Renal cortical epithelial cell (primary cell): ENCODE measurements at regions not wholly inside any gene's neighbourhood (a gene's known extent, or its start where the extent isn't known, plus 50 kb on each side); places are given as distances from the start of the nearest gene placed in this dataset.
"Not testable (repeated sequence)": the region's sequence is repeated elsewhere in the genome, so short reads cannot be mapped to it uniquely, and the experiment has no call there.

ENCODE experiments used
- DNase-seq: peaks from one replicate; pipeline ENCODE4 v3.0.0-alpha.2; 2011; ENCODE audit warnings: low read depth

DNA sequence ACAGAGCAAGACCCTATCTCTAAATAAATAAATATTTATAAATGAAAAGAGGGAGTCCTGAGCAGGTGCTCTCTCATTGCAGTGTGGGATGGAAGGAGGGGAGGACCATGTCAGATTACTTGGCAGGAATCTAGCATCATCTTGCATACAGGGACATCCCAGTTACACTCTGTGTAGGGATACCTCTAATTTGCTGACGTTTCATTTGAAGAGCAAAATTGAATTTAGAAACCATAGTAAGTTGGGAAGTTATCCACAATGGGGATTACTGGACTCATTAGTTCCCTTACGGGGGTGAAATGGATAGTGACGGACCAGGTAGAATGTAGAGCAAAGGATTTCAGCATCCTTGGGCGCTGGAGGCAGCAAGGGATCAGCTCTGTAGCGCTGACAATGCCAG, 52.1 kb downstream of the ARHGEF18 start:
- DNase-seq, result no peak

DNA sequence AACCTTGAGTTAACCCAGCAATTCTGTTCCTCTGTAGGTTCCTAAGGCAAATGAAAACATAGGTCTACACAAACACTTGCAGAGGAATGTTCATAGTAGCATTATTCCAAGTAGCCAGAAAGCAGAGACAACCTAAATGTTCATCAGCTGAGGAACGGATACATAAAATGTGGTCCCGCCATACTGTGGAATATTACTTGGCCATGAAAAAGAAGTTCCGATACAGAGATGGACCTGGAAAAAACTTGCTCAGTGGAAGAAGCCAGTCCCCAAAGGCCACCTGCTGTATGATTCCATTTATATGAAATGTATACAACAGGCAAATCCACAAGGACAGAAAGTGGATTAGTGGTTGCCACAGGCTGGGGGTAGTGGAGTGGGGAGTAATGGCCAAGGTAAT, 53.0 kb downstream of the ARHGEF18 start:
- DNase-seq, result no peak

DNA sequence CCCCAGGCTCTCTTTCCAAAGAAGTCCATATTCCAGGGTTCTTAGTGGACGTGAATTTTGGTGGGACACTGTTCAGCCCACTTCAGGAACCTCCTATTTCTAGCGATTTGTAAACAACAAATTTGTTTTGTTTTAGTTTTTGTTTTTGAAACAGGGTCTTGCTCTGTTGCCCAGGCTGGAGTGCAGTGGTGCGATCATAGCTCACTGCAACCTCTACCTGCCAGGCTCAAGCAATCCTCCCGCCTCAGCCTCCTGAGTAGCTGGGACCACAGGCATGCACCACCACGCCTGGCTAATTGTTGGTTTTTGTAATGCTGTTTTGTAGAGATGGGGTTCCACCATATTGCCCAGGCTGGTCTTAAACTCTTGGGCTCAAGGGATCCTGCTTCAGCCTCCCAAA, 56.7 kb downstream of the ARHGEF18 start:
- not testable (repeated sequence) for DNase-seq

GRCh38 chr19:7408251-7408650, 59.5 kb downstream of the ARHGEF18 start:
- no peak for DNase-seq

DNA sequence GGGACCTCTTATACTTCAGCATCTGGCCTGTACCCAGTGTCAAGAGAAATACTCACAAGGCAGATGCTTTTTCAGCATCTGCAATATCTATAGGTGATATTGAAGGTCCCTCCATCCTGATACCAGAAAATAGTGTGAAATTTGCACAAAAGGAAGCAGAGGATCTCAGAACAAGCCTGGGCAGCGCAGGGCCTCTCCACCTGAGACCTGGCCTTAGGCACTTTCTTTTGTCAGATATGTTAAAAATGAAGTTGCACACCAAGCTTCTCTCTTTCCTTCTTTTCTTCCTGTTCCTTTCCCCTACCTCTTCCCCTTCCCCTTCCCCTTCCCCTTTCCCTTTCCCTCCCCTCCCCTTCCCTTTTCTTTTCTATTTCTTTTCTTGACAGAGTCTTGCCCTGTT, 62.2 kb downstream of the ARHGEF18 start:
- DNase-seq, result no peak

GRCh38 chr19:7413629-7414028, 64.9 kb downstream of the ARHGEF18 start:
- no peak for DNase-seq

DNA sequence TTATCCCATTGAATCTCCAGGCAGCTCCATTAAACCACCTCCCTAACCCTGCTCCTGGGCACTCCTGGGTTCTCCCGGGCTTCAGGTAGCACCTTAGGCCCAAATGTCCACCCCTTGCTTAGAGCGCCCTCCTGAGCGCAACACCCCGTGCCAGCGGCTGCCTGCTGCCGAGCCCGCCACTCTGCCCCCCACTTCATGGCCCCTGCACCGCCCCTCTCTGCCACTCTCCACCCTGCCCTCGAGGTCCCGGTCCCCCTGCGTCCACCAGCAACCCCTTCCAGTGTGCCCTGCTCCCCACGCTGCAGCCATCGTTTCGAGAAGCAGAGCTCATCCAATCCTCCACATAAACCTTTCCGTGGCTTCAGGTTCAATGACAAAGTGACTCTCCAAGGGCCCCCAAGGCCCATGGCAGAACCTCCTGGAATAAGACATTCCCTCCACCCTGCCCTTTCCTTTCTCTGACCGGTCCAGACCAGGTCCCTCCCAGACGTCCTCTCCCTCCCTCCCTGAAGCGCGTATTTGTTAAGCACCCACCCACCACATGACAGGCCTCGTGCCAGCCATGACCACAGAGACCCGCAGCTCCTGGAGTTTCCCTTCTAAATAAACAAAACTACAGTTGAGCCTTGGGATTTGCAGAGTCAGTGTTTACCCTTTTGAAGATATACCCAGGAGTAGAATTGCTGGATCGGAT, 66.6 kb downstream of the ARHGEF18 start:
- DNase-seq, result peak; percentile 76

GRCh38 chr19:7415857-7416371, 67.2 kb downstream of the ARHGEF18 start:
- no peak for DNase-seq

GRCh38 chr19:7417671-7418324, 69.1 kb downstream of the ARHGEF18 start:
- DNase-seq, result peak; percentile 63

DNA sequence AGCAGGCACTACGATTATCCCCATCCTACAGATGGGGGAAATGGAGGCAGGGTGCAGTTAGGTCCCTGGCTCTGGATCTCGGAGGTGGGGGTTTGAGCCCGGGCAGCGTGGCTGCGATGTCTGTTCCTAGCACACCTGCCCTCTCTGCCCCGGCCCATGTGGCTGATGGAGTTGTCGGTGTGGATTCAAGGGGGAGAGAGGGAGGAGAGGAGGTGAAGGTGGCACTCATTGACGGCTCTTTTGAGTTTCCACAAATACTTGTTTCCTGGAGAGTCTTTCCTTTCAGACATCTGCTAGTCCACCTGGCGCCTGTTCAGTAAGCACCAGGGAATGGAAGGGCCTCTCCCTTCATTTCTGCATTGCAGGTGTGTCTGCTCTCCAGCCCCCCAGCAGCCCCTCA, 69.9 kb downstream of the ARHGEF18 start:
- DNase-seq, result no peak

DNA sequence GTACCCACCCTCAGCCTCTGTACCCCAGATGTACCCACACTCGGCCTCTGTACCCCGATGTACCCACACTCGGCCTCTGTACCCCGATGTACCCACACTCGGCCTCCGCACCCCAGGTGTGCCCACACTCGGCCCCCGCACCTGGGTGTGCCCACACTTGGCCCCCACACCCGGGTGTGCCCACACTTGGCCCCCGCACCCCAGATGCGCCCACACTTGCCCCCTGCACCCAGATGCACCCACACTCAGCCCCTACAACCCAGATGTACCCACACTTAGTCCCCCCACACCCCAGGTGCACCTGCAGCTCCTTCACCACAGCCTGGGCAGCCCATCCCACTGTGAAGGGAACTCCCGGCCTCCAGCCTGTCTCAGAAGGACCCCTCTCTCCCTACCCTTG, 69.7 kb downstream of the PEX11G start:
- no peak for DNase-seq

GRCh38 chr19:7419777-7420439, 68.9 kb downstream of the PEX11G start:
- DNase-seq, result no peak

GRCh38 chr19:7421941-7422744, 66.7 kb downstream of the PEX11G start:
- DNase-seq, result no peak
